ENCODE measurements at regions not wholly inside any gene's neighbourhood (a gene's known extent, or its start where the extent isn't known, plus 50 kb on each side); places are given as distances from the start of the nearest gene placed in this dataset.
A peak's percentile ranks its signal among the peaks of the same experiment; 100 is the strongest.

DNA sequence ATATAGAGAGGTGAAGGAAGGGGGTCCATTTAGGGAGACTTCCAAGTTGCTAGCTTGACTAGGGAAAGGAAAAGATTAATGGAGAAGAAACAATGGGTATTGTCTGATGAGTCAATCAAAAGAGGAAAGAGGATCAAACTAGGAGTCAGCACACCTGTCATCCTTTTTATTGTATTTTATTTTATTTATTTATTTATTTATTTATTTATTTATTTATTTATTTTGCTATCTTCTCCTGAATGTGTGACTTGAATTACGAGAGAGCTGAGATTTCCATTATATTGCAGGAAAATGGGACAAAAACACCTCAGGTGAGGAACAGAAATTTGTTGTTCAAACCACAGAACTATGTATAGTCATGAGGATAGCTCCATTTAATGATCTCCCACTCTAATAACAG, 58.9 kb downstream of the NUDT11 start:
- no peak for DNase-seq

DNA sequence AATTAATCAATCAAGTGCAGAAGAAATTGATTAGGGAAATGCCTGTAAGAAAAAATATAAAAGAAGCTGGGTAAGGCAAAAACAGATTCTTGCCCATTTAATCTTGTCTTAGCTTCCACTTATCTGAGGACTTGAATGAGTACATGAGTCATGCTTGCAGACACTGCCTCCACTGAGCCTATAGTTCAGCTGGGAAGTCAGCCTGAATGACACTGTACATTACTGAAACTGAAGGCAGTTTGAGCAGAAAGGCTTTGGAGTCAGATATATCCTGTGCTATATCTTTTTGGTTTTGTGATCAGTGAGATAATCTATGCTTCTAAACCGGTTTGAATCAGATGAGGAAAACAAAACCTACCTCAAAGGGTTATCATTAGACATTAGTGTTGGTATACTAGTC, 61.3 kb downstream of the NUDT11 start:
- no peak for DNase-seq

DNA sequence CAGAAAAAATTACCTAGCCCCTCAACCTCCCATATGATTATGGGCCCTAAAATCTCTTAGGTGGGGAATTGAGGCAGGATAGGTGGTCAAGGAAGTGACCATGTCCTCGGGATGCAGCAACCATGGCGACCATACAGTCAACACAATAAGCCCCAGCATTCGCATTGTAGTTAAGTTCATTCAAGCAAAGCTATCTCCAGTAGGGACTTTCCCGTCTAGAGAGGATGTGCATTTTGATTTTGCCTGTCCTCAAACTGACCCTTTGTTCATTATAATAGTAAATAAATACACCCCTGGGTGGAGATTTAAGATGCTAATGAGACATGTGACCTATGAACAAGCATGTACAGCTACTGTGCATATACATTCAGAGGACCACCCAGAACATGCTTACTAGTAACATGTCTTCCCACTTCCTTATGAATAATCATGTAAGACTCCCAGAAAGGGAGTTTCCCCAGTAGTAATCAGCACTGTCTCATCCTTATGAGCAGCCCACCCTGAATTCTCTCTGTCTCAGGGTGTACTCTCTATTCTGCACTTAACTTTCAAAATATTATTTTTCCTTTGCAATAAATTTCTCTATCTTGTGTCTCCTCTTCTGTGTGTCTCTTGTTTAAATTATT, 74.3 kb downstream of the NUDT11 start:
- DNase-seq: no peak

DNA sequence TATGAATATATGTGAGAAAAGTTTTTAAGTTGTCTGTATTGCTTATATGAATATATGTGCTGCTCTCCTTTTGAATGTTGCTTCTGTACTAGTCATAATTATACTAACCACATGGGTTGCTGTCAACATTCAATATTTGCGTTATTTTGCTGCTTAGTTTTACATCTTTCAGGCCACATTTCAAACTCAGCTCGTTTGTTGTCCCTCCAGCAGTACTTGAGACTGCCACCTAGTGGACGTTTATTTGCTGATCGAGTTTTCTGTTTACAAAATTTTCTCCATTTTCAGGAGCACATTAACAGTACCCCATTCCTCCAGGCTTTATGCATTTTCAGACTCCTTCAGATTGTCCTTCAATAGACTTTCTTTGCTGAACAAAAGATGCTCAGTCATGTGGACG, 75.8 kb downstream of the NUDT11 start:
- DNase-seq: no peak

DNA sequence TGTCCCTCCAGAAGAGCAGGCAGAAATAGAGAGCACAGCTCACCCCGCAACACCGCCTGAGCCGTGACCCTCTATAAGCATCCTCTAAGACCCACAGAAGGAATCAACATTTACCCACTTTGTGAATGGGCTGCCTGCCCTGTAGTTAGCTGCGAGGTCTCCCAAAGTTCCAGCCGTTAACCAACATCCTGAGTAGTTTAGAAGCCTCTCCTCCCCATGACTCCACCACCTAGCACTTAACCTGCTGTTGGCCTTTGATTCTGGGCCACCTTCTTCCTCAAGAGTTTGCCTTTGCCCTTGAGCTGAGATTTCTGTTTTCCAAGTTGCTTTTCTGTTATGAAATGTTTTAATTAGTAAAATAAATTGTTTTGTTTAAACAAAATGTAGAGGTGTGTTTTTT, 75.8 kb downstream of the NUDT10 start:
- no peak for DNase-seq

DNA sequence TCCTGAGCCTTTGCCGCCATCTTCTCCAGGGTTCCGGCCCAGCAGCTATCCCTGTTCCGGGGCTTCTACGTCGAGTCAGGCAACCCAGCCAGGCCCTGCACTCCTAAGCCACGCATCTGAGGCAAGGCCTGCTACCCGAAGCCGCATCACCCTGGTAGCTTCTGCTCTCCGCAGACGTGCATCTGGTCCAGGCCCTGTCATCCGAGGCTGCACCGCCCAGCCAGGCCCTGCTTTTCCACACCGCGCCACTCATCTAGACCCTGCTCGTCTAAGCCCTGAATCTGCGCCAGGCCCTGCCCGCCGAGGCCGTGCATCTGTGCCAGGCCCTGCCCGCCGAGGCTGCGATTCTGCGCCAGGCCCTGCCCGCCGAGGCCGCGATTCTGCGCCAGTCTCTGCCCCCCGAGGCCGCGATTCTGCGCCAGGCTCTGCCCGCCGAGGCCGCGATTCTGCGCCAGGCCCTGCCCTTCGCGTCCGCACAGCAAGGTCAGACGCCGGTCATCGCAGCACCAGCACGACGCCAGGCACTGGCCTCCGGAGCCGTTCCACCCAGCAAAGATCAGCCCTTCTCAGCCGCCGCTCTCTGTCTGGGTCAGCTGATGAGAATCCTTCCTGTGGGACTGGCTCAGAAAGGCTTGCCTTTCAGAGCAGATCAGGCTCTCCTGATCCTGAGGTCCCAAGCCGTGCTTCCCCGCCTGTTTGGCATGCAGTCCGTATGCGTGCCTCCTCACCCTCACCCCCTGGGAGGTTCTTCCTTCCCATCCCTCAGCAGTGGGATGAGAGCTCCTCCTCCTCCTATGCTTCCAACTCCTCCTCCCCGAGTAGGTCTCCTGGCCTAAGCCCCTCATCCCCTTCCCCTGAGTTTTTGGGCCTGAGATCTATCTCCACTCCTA, 75.1 kb downstream of the NUDT10 start:
- no peak for DNase-seq

DNA sequence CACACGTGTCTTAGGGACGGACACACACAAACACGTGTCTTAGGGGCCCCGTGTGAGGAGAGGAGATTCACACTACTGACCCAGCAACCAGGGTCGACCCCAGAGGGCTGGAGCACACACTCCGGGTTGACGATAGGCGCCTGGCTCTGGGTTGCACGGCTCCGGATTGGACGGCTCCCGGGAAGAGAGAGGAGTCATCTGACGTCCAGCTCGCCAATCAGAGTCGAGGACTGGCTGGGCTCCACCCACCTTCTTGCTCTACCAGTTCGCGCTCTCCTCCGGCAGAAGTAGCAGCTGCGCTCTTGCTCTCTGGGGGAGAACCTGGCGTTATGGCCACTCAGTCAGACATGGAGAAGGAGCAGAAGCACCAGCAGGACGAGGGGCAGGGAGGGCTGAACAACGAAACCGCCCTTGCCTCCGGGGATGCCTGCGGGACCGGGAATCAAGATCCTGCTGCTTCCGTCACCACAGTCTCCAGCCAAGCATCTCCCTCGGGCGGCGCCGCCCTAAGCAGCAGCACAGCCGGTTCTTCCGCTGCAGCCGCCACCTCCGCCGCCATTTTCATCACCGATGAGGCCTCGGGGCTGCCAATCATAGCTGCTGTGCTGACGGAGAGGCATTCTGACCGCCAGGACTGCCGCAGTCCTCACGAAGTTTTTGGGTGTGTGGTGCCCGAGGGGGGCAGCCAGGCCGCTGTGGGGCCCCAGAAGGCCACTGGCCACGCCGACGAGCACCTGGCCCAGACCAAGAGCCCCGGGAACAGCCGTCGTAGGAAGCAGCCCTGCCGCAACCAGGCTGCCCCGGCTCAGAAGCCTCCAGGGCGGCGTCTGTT, 74.3 kb downstream of the NUDT10 start:
- no peak for DNase-seq

DNA sequence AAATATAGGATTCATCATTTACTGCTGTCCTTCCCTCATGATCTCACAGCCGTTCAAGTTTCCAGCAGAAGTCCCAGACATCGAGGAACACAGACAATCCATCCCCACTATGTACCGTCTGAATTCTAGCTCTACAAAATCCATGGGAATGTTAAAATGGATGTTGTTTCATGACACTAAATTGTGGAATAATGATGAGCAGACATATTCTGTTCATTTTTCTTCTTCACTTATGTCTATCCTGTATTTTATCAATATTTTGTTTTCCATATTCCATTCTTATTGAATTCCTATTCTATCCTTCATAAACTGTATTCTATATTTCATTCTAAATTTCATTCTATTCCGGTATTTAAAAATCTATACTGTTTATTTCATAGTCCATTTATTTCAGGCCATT, 71.8 kb downstream of the NUDT10 start:
- DNase-seq: no peak

DNA sequence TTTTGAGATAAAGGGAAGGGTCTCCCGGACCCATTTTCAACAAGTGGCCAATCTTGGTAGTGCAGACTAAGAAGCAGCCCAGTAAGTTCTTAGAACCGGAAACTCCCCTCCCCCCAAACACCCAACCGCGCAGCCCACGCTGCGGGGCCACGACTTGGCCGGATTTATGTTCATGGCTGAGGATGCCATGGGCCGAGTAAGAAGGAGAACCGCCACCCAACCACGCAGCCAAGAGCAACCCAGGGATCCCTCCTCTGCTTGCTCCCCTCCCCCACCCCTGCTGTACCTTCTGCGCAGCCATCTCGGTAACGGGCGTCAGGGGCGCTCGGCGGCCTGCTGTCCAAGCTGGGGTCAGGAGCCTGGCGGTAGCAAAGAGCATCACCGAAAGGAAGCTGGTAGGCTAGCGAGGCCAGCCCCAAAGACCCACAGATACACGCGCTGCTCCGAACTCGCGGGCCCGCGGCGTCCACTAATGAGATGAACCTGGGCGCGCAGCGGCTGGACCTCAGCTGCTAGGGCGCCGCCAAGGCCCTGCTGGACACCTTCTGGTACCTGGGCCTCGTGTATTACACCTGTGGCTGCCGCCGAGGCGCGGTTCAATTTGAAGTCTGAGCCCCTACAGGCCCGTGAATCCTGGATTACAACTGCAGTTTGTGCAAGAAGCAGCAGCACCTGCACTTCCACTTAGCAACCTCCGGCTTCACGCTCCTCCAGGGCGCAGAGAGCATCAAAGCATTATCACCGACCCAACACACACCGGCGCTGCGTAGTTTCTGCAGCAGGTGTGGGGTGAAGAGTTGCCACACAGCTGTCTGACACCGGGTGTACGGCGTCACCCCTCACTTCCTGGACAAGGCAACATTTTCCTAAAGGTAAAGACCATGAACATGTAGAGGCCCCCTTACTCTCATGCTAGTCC, 63.4 kb downstream of the NUDT10 start:
- DNase-seq: peak; percentile 53

DNA sequence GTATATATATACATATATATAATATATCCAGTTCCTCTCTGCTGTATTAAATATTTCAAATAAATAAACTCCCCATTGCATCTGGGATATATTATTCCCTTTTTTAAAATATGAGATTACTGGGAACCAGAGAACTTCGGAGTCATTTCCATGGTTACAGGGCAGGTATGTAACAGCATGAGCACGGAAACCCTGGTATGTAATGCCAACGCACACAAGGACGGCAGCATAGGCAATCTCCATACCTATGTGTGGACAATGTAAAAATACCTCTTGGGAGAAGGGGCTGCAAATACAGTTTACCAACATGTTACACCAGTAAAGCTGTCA, 62.8 kb downstream of the NUDT10 start:
- DNase-seq: no peak

Measured in right forelimb (tissue), 1 donor.